Bronchial epithelial cell (primary cell): ENCODE measurements at regions not wholly inside any gene's neighbourhood (a gene's known extent, or its start where the extent isn't known, plus 50 kb on each side); places are given as distances from the start of the nearest gene placed in this dataset.
"Not testable (repeated sequence)": the region's sequence is repeated elsewhere in the genome, so short reads cannot be mapped to it uniquely, and the experiment has no call there.

Experiments used
- DNase-seq: peaks from one replicate; pipeline ENCODE4 v3.0.0-alpha.2; 2010; ENCODE audit warnings: low read depth
- FAIRE-seq: peaks from 2 replicates; lab custom pipeline; 2011; peaks lifted over from hg19 to GRCh38; lab: Jason Lieb, UNC
- H3K27me3 ChIP-seq: 2 replicates; pipeline ENCODE4 v1.5.1; 2011; ENCODE audit warnings: low read length; ENCODE audit not compliant: control insufficient read depth, insufficient read depth
- H3K36me3 ChIP-seq: 2 replicates; pipeline ENCODE4 v1.5.1; 2011; ENCODE audit warnings: low read length; ENCODE audit not compliant: control insufficient read depth, insufficient read depth
- H3K4me3 ChIP-seq: 2 replicates; pipeline ENCODE4 v1.5.1; 2011; ENCODE audit warnings: mild to moderate bottlenecking, low read depth, low read length, control low read depth
- TF ChIP-seq, protein P1 (sequence below): IDR thresholded peaks from 2 replicates; pipeline ENCODE4 v1.5.1; 2011; ENCODE audit warnings: mild to moderate bottlenecking, moderate library complexity, low read length, control low read depth, inconsistent platforms; ENCODE audit not compliant: insufficient read depth, severe bottlenecking

- Histone ChIP-seq H3K4me3 (no peak overlapping the region), H3K27me3 (no peaks in the 10 kb centered on the region), H3K36me3 (no peaks in the 10 kb centered on the region)
- FAIRE-seq (no peak), DNase-seq (no peak)
- TF ChIP-seq, protein P1, sequence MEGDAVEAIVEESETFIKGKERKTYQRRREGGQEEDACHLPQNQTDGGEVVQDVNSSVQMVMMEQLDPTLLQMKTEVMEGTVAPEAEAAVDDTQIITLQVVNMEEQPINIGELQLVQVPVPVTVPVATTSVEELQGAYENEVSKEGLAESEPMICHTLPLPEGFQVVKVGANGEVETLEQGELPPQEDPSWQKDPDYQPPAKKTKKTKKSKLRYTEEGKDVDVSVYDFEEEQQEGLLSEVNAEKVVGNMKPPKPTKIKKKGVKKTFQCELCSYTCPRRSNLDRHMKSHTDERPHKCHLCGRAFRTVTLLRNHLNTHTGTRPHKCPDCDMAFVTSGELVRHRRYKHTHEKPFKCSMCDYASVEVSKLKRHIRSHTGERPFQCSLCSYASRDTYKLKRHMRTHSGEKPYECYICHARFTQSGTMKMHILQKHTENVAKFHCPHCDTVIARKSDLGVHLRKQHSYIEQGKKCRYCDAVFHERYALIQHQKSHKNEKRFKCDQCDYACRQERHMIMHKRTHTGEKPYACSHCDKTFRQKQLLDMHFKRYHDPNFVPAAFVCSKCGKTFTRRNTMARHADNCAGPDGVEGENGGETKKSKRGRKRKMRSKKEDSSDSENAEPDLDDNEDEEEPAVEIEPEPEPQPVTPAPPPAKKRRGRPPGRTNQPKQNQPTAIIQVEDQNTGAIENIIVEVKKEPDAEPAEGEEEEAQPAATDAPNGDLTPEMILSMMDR: no peak
Observed at GRCh38 chr5:56377573-56377972, 144.4 kb upstream of the ANKRD55 start.

DNA sequence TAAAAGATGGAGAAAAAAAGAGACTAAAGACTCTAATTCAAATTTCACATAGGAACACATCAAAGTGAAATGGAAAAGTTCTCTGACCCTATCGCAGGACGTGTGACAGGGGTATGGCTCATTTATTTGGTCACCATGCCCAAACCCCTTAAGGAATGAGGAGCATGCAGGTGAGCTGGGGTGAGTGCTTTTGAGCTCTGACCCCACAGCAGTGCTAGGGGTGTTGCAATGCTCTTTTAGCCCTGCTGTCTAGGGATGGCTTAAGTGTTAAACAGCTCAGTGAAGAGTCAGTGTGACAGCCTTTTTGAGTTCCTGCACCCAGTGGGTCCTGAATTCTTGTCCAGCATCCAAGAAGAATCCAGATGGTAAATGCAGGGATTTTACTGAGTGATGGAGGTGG, 143.0 kb upstream of the ANKRD55 start:
- FAIRE-seq: no peak
- DNase-seq: no peak
- TF ChIP-seq, protein P1: no peak

DNA sequence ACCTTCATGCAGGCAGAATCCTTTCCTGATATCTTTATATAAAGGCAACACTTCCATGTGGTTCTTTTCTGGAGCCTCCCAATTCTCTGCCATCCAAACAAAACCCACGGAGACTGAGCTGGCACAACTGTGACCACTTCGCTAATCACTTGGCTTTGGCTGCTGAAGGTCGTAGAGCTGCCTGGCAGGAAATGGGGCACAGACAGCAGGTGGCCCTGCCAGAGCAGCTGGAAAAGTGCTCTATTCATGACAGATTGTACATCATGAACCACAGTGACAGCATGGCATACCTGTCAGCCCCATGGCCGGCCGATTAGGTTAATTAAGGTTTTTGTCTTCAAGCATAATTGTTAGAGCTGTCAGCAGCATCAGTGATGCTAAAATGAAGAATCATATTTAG, 141.9 kb upstream of the ANKRD55 start:
- Histone ChIP-seq H3K36me3 (no peaks in the 10 kb centered on the region), H3K27me3 (no peaks in the 10 kb centered on the region), H3K4me3 (no peak overlapping the region)
- DNase-seq (no peak), FAIRE-seq (no peak)
- TF ChIP-seq, protein P1: no peak

More for the DNA sequence above, 143.0 kb upstream of the ANKRD55 start:
- Histone ChIP-seq H3K27me3 (no peaks in the 10 kb centered on the region), H3K4me3 (no peak overlapping the region), H3K36me3 (no peaks in the 10 kb centered on the region)

DNA sequence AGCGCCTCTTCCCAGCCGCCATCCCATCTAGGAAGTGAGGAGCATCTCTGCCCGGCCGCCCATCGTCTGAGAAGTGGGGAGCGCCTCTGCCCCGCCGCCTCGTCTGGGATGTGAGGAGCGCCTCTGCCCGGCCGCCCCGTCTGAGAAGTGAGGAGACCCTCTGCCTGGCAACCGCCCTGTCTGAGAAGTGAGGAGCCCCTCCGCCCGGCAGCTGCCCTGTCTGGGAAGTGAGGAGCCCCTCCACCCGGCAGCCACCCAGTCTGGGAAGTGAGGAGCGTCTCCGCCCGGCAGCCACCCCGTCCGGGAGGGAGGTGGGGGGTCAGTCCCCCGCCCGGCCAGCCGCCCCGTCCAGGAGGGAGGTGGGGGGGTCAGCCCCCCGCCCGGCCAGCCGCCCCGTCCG, 139.4 kb upstream of the ANKRD55 start:
- not testable (repeated sequence) for H3K36me3 ChIP-seq, DNase-seq, H3K4me3 ChIP-seq, FAIRE-seq, H3K27me3 ChIP-seq

DNA sequence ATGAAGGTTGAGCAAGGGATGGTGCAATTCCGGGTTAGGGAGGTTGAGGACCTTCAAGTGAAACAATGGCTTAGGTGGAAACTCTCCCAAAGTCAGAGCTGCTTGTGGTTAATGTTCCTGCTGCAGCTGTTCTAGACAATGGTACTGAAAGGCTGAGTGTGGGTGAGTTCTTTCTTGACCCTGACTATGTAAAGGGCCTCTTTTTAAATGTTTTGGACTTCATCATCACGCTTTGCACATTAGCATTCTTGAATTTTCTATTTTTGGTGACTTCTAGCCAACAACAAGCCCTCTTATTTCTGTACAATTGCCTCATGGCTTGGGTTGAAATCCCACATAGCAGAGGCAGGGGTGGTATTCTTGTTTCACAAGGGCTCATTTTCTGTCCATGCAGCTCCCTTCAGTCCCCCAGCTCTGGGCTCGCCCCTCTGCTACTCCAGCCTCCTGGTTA, 136.3 kb upstream of the ANKRD55 start:
- H3K4me3 ChIP-seq: no peak overlapping the region
- H3K27me3 ChIP-seq: no peaks in the 10 kb centered on the region
- TF ChIP-seq, protein P1: no peak
- DNase-seq (no peak), FAIRE-seq (peak; percentile 7)
- no peaks in the 10 kb centered on the region for H3K36me3 ChIP-seq

DNA sequence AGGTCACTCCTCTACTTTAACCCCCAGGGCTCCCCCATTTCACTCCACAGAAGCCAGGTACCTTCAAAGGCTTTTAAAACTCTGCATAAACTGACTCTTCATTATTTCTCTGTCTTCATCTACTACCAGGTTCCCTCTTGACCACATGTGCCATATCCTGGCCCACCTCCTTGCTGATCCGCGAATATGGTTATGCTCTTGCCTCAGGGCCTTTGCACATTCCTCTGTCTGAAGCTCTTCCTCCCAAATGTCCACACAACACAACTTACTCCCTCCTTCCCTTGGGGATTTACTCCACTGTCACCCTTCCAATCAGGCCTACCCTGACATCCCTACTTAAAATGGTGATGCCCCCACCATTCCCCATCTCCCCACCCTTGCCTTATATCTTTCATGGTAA, 134.6 kb upstream of the ANKRD55 start:
- FAIRE-seq: no peak
- no peaks in the 10 kb centered on the region for H3K27me3 ChIP-seq
- no peak overlapping the region for H3K4me3 ChIP-seq
- TF ChIP-seq, protein P1: no peak
- no peak for DNase-seq
- no peaks in the 10 kb centered on the region for H3K36me3 ChIP-seq
